Calu3 (cell line): ENCODE measurements at regions not wholly inside any gene's neighbourhood (a gene's known extent, or its start where the extent isn't known, plus 50 kb on each side); places are given as distances from the start of the nearest gene placed in this dataset.

Source experiments
- BruUV-seq: library from RNA; stranded (reverse); fragments of 400-500 nt; replicated peaks from 2 replicates; lab custom pipeline; 2021; lab: Mats Ljungman, UMichigan
- CTCF ChIA-PET: fragments of 300-600 bp; sonication (Branson Sonifier 250); formaldehyde crosslinking; loops from one replicate; lab custom pipeline; 2022; ENCODE audit warnings: antibody characterized with exemption; lab: Charles Lee
- DNase-seq: peaks from one replicate; pipeline ENCODE4 v3.0.0; 2022
- H3K27ac Mint-ChIP-seq: one replicate; pipeline ENCODE4 v1.8.0; 2022; ENCODE audit warnings: mixed read lengths; ENCODE audit not compliant: unreplicated experiment
- H3K27me3 Mint-ChIP-seq: one replicate; pipeline ENCODE4 v1.8.0; 2022; ENCODE audit warnings: mixed read lengths; ENCODE audit not compliant: unreplicated experiment
- H3K36me3 Mint-ChIP-seq: one replicate; pipeline ENCODE4 v1.8.0; 2022; ENCODE audit warnings: mild to moderate bottlenecking, moderate library complexity, mixed read lengths; ENCODE audit not compliant: insufficient read depth, unreplicated experiment
- H3K4me1 Mint-ChIP-seq: one replicate; pipeline ENCODE4 v1.8.0; 2022; ENCODE audit warnings: mild to moderate bottlenecking, low read depth, mixed read lengths; ENCODE audit not compliant: unreplicated experiment
- H3K4me3 Mint-ChIP-seq: one replicate; pipeline ENCODE4 v1.8.0; 2022; ENCODE audit warnings: mild to moderate bottlenecking, low read depth, moderate library complexity, mixed read lengths; ENCODE audit not compliant: unreplicated experiment
- H3K9me3 Mint-ChIP-seq: one replicate; pipeline ENCODE4 v1.8.0; 2022; ENCODE audit warnings: low read depth, mixed read lengths; ENCODE audit not compliant: unreplicated experiment
- CTCF ChIP-seq: fragments of 200-600 bp; IDR thresholded peaks from one replicate; pipeline ENCODE4 v1.8.0; 2022; ENCODE audit warnings: antibody characterized with exemption; ENCODE audit not compliant: unreplicated experiment
- intact Hi-C: fragments of 100-400 bp; cut with micrococcal nuclease; formaldehyde crosslinking; loops from one replicate; pipeline ENCODE4 v1.10.0; 2022; ENCODE audit not compliant: unreplicated experiment

DNA sequence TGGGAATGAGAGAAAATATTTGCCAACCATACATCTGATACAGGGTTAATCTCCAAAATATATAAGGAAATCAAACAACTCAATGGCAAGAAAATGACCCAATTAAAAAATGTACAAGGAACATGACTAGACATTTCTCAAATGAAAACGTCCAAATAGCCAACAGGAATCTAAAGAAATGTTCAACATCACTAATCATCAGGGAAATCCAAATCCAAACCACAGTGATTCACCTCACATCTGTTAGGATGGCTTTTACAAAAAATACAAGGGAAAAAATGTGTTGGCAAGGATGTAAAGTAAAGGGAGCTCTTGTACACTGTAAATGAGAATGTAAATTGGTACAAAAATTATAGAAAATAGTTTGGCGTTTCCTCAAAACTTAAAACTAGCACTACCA, 54.7 kb upstream of the ZRANB2 start:
- no peak for DNase-seq
- CTCF ChIA-PET, result no interaction called here
- intact Hi-C loops, result no loop called here
- Mint-ChIP-seq H3K9me3 (peaks cover 19% of the 10 kb centered on the region), H3K4me3 (no peak overlapping the region), H3K27me3 (no peaks in the 10 kb centered on the region), H3K4me1 (no peaks in the 10 kb centered on the region), H3K36me3 (no peaks in the 10 kb centered on the region), H3K27ac (no peak overlapping the region)
- TF ChIP-seq CTCF, result no peak
- no TSS peak for BruUV-seq
